Hematopoietic multipotent progenitor cell treated with erythropoietin and hydrocortisone succinate and interleukin-3 and kit ligand, for 8 days (in vitro differentiated cells): ENCODE measurements at regions not wholly inside any gene's neighbourhood (a gene's known extent, or its start where the extent isn't known, plus 50 kb on each side); places are given as distances from the start of the nearest gene placed in this dataset.
A peak's percentile ranks its signal among the peaks of the same experiment; 100 is the strongest.
"Not testable (repeated sequence)": the region's sequence is repeated elsewhere in the genome, so short reads cannot be mapped to it uniquely, and the experiment has no call there.

ENCODE experiments used
- DNase-seq: peaks from one replicate; pipeline ENCODE4 v3.0.0-alpha.2; 2015

DNA sequence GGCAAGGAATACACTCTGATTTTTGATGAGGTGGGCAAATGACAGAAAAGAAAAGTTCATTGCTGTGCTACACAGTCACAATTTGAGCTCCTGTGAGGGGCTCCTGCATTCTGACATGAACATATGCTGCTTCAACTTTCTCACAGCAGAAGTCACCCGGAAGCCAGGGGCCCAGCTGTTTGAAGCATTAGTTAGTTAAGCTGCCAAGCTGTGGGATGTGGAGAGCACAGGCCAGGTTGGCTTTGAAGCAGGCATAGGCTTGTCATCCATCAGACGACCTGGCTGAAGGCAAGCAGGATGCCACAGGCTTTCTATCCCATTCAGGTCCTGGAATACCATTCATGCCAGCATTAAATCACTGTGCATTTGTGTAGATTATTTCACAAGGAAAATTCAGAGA lies 63.1 kb downstream of the MTNR1B start:
- DNase-seq, result no peak

GRCh38 chr11:93033093-93033492 lies 63.6 kb downstream of the MTNR1B start:
- DNase-seq, result no peak

GRCh38 chr11:93034031-93034722 lies 64.7 kb downstream of the MTNR1B start:
- no peak for DNase-seq

- no peak for DNase-seq
These were observed 65.2 kb downstream of the MTNR1B start for GRCh38 chr11:93034723-93035039.

GRCh38 chr11:93038521-93038920 lies 69.1 kb downstream of the MTNR1B start:
- DNase-seq, result no peak

- DNase-seq, result no peak
These were observed 70.2 kb downstream of the MTNR1B start for GRCh38 chr11:93039531-93040240.

DNA sequence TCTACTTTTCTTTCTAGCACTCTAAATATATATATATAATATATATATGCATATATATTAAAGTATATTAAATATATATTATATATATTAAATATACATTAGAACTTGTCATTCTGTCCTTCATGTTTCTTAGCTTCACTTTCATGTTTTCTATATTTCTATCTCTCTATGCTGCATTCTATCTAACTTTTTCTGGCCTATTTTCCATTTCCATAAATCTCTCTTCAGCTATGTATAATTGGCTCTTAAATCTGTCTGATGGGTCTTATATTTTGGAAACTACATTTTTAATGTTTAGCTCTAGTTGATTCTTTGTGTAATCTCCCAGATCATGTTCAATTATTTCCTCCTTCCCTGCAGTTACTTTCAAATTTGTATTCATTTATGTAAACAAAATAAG lies 72.2 kb downstream of the MTNR1B start:
- DNase-seq, result no peak

- DNase-seq, result not testable (repeated sequence)
These were observed 73.7 kb downstream of the MTNR1B start for GRCh38 chr11:93043186-93043585.

GRCh38 chr11:93049740-93050139 lies 80.3 kb downstream of the MTNR1B start:
- no peak for DNase-seq

DNA sequence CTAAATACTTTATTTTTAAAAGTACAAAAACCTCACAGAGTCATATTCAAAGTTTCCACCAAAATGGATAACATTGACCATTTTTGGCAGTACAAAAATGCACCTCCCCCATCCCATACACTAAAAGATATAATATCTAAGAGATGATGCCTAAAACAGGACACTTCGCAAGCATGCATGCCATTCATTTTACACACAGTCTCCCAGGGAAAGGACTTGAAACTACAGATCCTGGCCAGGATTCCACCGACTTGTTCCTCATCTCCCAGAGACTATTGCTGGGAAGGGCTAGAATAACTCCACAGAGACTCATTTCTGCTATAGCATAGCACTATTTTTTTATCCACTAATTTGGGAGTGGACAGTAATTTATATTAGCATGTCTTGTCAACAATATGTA lies 81.7 kb downstream of the MTNR1B start:
- DNase-seq, result no peak

DNA sequence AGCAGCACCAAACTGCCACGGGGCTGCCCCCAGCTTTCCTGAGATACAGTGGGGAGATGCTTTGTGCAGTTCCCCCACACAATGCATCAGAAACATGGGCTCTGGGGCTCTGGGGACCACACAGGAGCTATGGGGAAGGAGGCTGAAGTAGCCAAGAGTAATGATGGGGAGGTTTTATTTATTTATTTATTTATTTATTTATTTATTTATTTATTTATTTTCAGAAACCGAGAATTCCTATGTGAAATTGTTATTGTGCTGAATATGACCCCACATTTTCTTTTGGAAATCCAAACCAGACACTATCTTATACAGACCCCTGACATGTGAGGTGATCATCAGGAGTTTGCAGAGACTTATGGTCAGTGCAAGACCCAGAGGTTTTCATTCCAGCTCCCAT lies 84.4 kb downstream of the MTNR1B start:
- no peak for DNase-seq

DNA sequence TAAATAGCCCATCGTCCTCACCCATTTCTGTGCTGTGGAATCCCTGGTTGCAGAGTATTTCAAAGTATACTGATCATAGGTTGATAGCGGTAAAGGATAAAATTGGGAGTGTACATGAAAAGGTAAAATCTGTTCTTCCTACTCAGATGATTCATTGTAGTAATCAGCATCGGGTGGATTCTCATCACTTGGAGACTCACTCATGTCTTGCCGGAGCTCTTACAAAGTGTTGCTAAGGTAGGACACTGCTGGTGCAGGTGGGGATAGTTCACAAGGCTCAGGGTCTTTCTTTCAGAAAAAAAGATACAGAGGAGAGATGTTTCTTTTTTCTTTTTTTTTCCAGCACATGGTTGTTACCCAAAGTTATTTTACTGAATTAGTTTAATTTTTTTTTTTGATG lies 84.8 kb downstream of the MTNR1B start:
- no peak for DNase-seq

- no peak for DNase-seq
These were observed 85.4 kb downstream of the MTNR1B start for GRCh38 chr11:93054881-93055280.

GRCh38 chr11:93059117-93059957 lies 89.9 kb downstream of the MTNR1B start:
- DNase-seq, result no peak

- DNase-seq, result no peak
These were observed 93.6 kb downstream of the MTNR1B start for GRCh38 chr11:93063086-93063485.

DNA sequence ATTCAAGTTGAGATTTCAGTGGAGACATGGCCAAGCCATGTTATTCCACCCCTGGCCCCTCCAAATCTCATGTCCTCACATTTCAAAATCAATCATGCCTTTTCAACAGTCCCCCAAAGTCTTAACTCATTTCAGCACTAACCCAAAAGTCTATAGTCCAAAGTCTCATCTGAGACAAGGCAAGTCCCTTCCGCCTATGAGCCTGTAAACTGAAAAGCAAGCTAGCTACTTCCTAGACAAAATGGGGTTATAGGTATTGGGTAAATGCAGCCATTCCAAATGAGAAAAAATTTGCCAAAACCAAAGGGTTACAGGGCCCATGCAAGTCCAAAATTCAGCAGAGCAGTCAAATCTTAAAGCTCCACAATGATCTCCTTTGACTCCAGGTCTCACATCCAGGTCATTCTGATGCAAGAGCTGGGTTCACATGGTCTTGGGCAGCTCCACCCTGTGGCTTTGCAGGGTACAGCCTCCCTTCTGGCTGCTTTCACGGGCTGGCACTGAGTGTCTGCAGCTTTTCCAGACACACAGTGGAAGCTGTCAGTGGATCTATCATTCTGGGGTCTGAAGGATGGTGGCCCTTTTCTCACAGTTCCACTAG lies 95.7 kb downstream of the MTNR1B start:
- DNase-seq, result peak; percentile 1

GRCh38 chr11:93067881-93068390 lies 98.5 kb downstream of the MTNR1B start:
- DNase-seq, result no peak

- no peak for DNase-seq
These were observed 102.9 kb downstream of the MTNR1B start for GRCh38 chr11:93072229-93072914.

- DNase-seq, result no peak
These were observed 103.6 kb downstream of the MTNR1B start for GRCh38 chr11:93073026-93073425.

DNA sequence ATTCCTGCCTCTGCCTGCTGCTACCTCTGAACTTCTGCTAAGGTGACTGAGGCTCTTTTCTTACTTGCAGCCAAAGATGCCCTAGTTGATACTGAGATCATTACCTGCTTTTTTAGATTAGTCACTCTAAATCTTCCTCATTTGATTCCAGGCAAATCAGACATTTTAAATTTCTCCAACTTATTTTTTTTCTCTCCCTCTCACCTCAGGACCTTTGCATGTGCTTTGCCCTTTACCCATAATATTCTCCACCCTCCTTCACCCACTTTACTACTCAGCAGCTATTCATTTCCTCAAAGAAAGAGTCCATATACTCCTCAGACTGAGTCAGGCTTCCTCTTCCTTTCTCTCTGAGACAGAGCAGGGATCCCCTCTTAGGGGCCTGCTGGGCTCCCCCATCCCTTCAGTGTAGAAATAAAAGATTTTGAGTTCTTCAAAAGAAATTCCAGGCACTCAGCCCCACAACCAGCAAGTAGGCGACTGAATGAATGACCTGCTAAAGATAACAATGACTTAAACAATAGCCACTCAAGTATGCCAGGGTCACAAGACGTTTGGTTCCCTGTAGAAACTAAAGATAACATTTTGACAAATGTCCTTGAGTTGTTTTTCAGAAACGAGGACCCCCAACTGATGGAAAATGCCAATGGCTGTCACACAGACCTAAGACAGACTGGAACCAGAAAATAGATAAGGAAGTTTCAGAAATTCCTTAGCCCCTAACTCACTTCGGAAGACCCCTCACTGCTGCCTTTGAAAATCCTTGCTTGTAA lies 104.2 kb downstream of the MTNR1B start:
- no peak for DNase-seq

GRCh38 chr11:93074352-93074751 lies 104.9 kb downstream of the MTNR1B start:
- DNase-seq, result no peak

DNA sequence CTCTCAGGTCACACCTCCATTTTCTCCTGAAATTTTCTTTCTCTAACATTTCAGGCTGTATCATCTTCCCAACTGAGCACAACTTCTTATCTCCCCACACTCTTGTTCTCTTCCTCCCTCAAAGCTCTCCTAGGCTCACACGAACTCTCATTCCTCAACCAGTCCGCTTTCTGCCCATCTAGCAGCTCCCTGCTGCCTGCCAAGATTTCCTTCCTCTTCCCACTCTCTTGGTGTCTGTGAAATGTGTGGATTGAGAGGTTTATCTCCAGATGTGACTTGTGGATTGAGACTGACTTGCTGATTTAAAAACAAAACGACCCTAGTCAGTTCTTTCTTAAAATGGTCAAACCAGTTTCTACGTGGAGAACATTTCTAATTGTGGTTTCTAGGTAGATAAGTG lies 106.3 kb downstream of the MTNR1B start:
- DNase-seq, result no peak
